Natural killer cell (primary cell): ENCODE measurements at regions not wholly inside any gene's neighbourhood (a gene's known extent, or its start where the extent isn't known, plus 50 kb on each side); places are given as distances from the start of the nearest gene placed in this dataset.

Source experiments
- ATAC-seq, 3 donors: fragments of 150-1000 bp in 2 of 3; fragments of 200-7000 bp in 1 of 3; cut with Tn5 transposase; 1 replicate in 1 of 3; 2 replicates in 2 of 3; pipeline ENCODE4 v1.10.0; 2021; ENCODE audit warnings: mild to moderate bottlenecking in 2 of 3, moderate library complexity in 2 of 3
- DNase-seq, 2 donors: peaks; one replicate each; pipeline versions ENCODE4 v3.0.0 to v3.0.0-alpha.2; 2013 to 2021; ENCODE audit warnings: mixed read lengths in 1 of 2
- H3K27ac ChIP-seq: one replicate; pipeline ENCODE4 v1.5.1; 2013; ENCODE audit warnings: mild to moderate bottlenecking, low read length
- H3K27me3 ChIP-seq: one replicate; pipeline ENCODE4 v1.6.1; 2013; ENCODE audit warnings: low read length; ENCODE audit not compliant: control insufficient read depth, insufficient read depth
- H3K36me3 ChIP-seq: one replicate; pipeline ENCODE4 v1.6.1; 2013; ENCODE audit warnings: low read length; ENCODE audit not compliant: control insufficient read depth, insufficient read depth
- H3K4me1 ChIP-seq: one replicate; pipeline ENCODE4 v1.6.1; 2013; ENCODE audit warnings: low read length; ENCODE audit not compliant: control insufficient read depth, insufficient read depth
- H3K4me3 ChIP-seq: one replicate; pipeline ENCODE4 v1.5.1; 2013; ENCODE audit warnings: low read length
- H3K9me3 ChIP-seq: one replicate; pipeline ENCODE4 v1.6.1; 2013; ENCODE audit warnings: low read length; ENCODE audit not compliant: control insufficient read depth, insufficient read depth
- H3K27ac Mint-ChIP-seq, 2 donors: one replicate each; pipeline ENCODE4 v1.8.0; 2022; ENCODE audit warnings: mild to moderate bottlenecking in 2 of 2, mixed read lengths in 2 of 2, moderate library complexity in 1 of 2
- H3K27me3 Mint-ChIP-seq, 2 donors: one replicate each; pipeline ENCODE4 v1.8.0; 2022; ENCODE audit warnings: low read depth in 2 of 2, mixed read lengths in 2 of 2
- H3K36me3 Mint-ChIP-seq: one replicate; pipeline ENCODE4 v1.8.0; 2022; ENCODE audit warnings: mixed read lengths
- H3K4me1 Mint-ChIP-seq, 2 donors: one replicate each; pipeline ENCODE4 v1.8.0; 2022; ENCODE audit warnings: mixed read lengths in 2 of 2
- H3K4me3 Mint-ChIP-seq: one replicate; pipeline ENCODE4 v1.8.0; 2022; ENCODE audit warnings: mild to moderate bottlenecking, moderate library complexity, mixed read lengths
- H3K9me3 Mint-ChIP-seq, 2 donors: one replicate each; pipeline ENCODE4 v1.8.0; 2022; ENCODE audit warnings: mixed read lengths in 2 of 2
- CTCF ChIP-seq: fragments of 200-600 bp; IDR thresholded peaks from one replicate; pipeline ENCODE4 v1.8.0; 2022; ENCODE audit warnings: antibody characterized with exemption
- WGBS: methylation state at CpG from one replicate; pipeline ENCODE4 v1.1.7; 2013; ENCODE audit warnings: missing lambda C conversion rate; ENCODE audit not compliant: insufficient coverage; 5-methylcytosine and 5-hydroxymethylcytosine counted together
- intact Hi-C: fragments of 100-400 bp; cut with micrococcal nuclease; formaldehyde crosslinking; loops from one replicate; pipeline ENCODE4 v1.14.2; 2022

DNA sequence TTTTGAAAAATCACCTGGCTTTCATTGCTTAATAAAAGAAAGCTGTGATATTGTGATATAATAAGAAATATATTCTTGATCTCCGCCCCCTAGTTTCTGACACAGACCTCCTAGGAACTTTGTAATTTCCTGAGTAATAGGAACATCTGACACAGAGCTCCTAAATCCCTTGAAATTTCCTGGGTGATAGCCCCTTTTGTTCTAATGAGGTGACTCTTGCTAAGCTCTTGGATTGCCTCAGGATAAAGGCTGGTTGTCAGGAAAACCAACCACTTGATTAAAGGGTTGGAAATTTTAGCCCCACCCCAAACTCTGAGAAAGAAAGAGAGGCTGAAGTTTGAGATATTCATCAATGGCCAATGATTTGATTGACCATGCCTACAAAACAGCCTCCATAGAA is 326.4 kb upstream of the KIF2B start:
- H3K27ac ChIP-seq: no peak overlapping the region
- TF ChIP-seq CTCF: no peak
- H3K4me3 ChIP-seq: no peak overlapping the region
- Mint-ChIP-seq H3K4me3 (no peak overlapping the region), H3K9me3 (peaks cover 17 to 20% of the 10 kb centered on the region in 2 donors), H3K36me3 (peaks cover 5% of the 10 kb centered on the region), H3K27me3 (no peaks in the 10 kb centered on the region), H3K27ac (no peak overlapping the region), H3K4me1 (no peaks in the 10 kb centered on the region)
- WGBS: 55% methylated on average over 1 of the region's 1 CpG
- DNase-seq: no peak
- intact Hi-C loops: no loop called here
- ATAC-seq: no peak
- H3K36me3 ChIP-seq: no peaks in the 10 kb centered on the region
- H3K4me1 ChIP-seq: no peaks in the 10 kb centered on the region
- no peaks in the 10 kb centered on the region for H3K9me3 ChIP-seq
- no peaks in the 10 kb centered on the region for H3K27me3 ChIP-seq

GRCh38 chr17:53492532-53492931 is 330.2 kb upstream of the KIF2B start:
- H3K4me1 Mint-ChIP-seq: no peaks in the 10 kb centered on the region
- no peaks in the 10 kb centered on the region for H3K27me3 Mint-ChIP-seq
- TF ChIP-seq CTCF: no peak
- H3K27ac Mint-ChIP-seq: no peak overlapping the region
- Histone ChIP-seq H3K36me3 (no peaks in the 10 kb centered on the region), H3K4me1 (no peaks in the 10 kb centered on the region), H3K27ac (no peak overlapping the region), H3K4me3 (no peak overlapping the region), H3K27me3 (no peaks in the 10 kb centered on the region), H3K9me3 (no peaks in the 10 kb centered on the region)
- 44% methylated on average over 3 of the region's 3 CpGs for WGBS
- DNase-seq (no peak), ATAC-seq (no peak)
- H3K9me3 Mint-ChIP-seq: peaks cover 14 to 17% of the 10 kb centered on the region in 2 donors
- no peak overlapping the region for H3K4me3 Mint-ChIP-seq
- intact Hi-C loops: no loop called here
- peaks cover 5% of the 10 kb centered on the region for H3K36me3 Mint-ChIP-seq

GRCh38 chr17:53490447-53490968 is 332.2 kb upstream of the KIF2B start:
- Histone ChIP-seq H3K4me1 (no peaks in the 10 kb centered on the region), H3K4me3 (no peak overlapping the region), H3K27ac (no peak overlapping the region), H3K27me3 (no peaks in the 10 kb centered on the region), H3K36me3 (no peaks in the 10 kb centered on the region), H3K9me3 (no peaks in the 10 kb centered on the region)
- H3K36me3 Mint-ChIP-seq: peaks cover 5% of the 10 kb centered on the region
- peaks cover 15 to 18% of the 10 kb centered on the region in 2 donors for H3K9me3 Mint-ChIP-seq
- TF ChIP-seq CTCF: no peak
- intact Hi-C loops: no loop called here
- no peaks in the 10 kb centered on the region for H3K27me3 Mint-ChIP-seq
- DNase-seq: no peak
- no peak overlapping the region for H3K27ac Mint-ChIP-seq
- ATAC-seq: no peak
- H3K4me1 Mint-ChIP-seq: no peaks in the 10 kb centered on the region
- H3K4me3 Mint-ChIP-seq: no peak overlapping the region

DNA sequence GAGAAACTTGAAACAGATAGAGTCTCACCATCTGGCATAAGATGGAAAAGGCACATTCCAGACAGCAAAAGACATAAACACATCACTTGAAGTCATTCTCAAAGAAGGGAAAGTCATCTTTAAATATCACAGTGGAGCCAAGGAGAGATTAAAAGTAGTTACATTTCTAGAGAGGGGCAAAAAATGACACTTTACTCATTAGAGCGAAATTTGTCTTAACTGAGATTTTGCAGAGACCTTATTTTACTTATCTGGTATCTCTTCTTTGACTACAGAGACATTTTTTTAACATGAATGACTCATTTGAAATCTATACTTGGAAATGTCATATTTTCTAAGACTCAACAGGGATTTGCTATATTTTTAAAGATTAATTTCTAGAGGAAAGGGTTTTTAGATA is 339.0 kb upstream of the KIF2B start:
- H3K27ac Mint-ChIP-seq: no peak overlapping the region
- no peak for TF ChIP-seq CTCF
- Histone ChIP-seq H3K27ac (no peak overlapping the region), H3K4me3 (no peak overlapping the region), H3K4me1 (no peaks in the 10 kb centered on the region), H3K27me3 (no peaks in the 10 kb centered on the region), H3K9me3 (no peaks in the 10 kb centered on the region), H3K36me3 (no peaks in the 10 kb centered on the region)
- DNase-seq (no peak), ATAC-seq (no peak)
- H3K36me3 Mint-ChIP-seq: no peaks in the 10 kb centered on the region
- peaks cover 19 to 21% of the 10 kb centered on the region in 2 donors for H3K9me3 Mint-ChIP-seq
- H3K27me3 Mint-ChIP-seq: no peaks in the 10 kb centered on the region
- intact Hi-C loops: no loop called here
- WGBS: no CpG with 5 or more reads among the region's 1 CpG
- no peaks in the 10 kb centered on the region for H3K4me1 Mint-ChIP-seq
- H3K4me3 Mint-ChIP-seq: no peak overlapping the region
